Mucosa of descending colon (tissue), 3 donors: ENCODE measurements at regions not wholly inside any gene's neighbourhood (a gene's known extent, or its start where the extent isn't known, plus 50 kb on each side); places are given as distances from the start of the nearest gene placed in this dataset.
A peak's percentile ranks its signal among the peaks of the same experiment; 100 is the strongest.

Experiments used
- ATAC-seq: fragments of 200-7000 bp; cut with Tn5 transposase; one replicate; pipeline ENCODE4 v1.9.1; 2020; ENCODE audit warnings: mild to moderate bottlenecking, moderate library complexity
- DNase-seq, 3 donors: peaks; one replicate each; pipeline ENCODE4 v3.0.0-alpha.2; 2020
- H3K36me3 ChIP-seq: fragments of 200-600 bp; one replicate; pipeline ENCODE4 v1.8.0; 2021; ENCODE audit warnings: low read depth, mild to moderate bottlenecking
- H3K4me1 ChIP-seq: fragments of 200-600 bp; one replicate; pipeline ENCODE4 v1.8.0; 2021; ENCODE audit warnings: low read depth, mild to moderate bottlenecking
- H3K4me3 ChIP-seq: fragments of 200-600 bp; one replicate; pipeline ENCODE4 v1.8.0; 2021; ENCODE audit warnings: mild to moderate bottlenecking
- H3K9me3 ChIP-seq: fragments of 200-600 bp; one replicate; pipeline ENCODE4 v1.8.0; 2021; ENCODE audit warnings: mild to moderate bottlenecking
- intact Hi-C, 2 donors: fragments of 100-400 bp; cut with DNase I in 1 of 2; cut with micrococcal nuclease in 1 of 2; formaldehyde crosslinking; loops; one replicate each; pipeline versions ENCODE4 v1.11.0 to v1.11.1; 2022; cut with DNase I, micrococcal nuclease
- TF ChIP-seq, protein P1 (sequence below): fragments of 200-600 bp; IDR thresholded peaks from one replicate; pipeline ENCODE4 v1.8.0; 2022; ENCODE audit warnings: antibody characterized with exemption, mild to moderate bottlenecking
- donor health status: DM: no; HTN: no; CAD: no; lungs with moderate emphysema.
- donor health status: DM: no; HTN: no; CAD: no.
- donor health status: DM: no; HTN: yes; CAD: no.

DNA sequence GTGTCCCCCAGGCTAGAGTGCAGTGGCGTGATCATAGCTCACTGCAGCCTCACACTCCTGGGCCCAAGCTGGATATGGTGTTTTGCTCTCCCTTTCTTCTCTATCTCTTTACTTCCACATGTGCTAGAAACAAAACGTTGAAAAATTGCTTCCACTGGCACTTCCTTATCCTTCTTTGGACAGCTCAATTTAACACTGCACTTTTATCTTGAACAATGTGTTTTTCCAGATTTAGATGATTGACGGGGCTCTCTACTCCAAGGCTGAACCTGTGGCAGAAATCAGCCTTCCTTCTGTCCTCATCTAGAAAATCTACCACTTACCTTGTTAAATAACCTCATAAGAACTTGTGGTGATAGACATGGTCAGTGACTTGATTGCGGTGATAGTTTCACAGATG lies 165.1 kb downstream of the DAD1 start:
- DNase-seq (no peak), ATAC-seq (no peak)
- Histone ChIP-seq H3K4me3 (no peak overlapping the region), H3K9me3 (no peaks in the 10 kb centered on the region), H3K4me1 (no peaks in the 10 kb centered on the region), H3K36me3 (no peaks in the 10 kb centered on the region)
- TF ChIP-seq, protein P1, sequence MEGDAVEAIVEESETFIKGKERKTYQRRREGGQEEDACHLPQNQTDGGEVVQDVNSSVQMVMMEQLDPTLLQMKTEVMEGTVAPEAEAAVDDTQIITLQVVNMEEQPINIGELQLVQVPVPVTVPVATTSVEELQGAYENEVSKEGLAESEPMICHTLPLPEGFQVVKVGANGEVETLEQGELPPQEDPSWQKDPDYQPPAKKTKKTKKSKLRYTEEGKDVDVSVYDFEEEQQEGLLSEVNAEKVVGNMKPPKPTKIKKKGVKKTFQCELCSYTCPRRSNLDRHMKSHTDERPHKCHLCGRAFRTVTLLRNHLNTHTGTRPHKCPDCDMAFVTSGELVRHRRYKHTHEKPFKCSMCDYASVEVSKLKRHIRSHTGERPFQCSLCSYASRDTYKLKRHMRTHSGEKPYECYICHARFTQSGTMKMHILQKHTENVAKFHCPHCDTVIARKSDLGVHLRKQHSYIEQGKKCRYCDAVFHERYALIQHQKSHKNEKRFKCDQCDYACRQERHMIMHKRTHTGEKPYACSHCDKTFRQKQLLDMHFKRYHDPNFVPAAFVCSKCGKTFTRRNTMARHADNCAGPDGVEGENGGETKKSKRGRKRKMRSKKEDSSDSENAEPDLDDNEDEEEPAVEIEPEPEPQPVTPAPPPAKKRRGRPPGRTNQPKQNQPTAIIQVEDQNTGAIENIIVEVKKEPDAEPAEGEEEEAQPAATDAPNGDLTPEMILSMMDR, result no peak
- intact Hi-C loops, result no loop called here

DNA sequence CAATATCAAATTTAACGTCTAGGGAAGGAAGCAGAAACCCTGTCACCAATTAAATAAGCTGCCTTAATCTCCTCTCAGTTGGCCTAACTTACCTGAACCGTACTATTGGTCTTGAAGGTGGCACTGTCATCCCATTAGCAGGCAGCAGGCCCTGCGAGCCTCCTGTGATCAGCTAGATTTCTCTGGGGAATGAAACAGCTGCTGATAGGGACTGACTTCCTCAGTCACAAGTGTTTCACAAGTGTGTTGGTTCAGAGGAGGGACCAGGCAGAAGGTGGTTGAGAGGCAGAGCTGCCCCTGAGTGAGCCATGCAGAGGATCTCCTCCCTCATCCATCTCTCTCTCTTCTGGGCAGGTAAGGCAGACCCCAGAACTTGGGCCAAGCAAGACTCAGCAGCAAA lies 166.8 kb downstream of the DAD1 start:
- intact Hi-C loops, result no loop called here
- TF ChIP-seq, protein P1, result no peak
- Histone ChIP-seq H3K36me3 (no peaks in the 10 kb centered on the region), H3K4me1 (no peaks in the 10 kb centered on the region), H3K4me3 (no peak overlapping the region), H3K9me3 (no peaks in the 10 kb centered on the region)
- ATAC-seq, result peak; percentile 16
- no peak for DNase-seq

DNA sequence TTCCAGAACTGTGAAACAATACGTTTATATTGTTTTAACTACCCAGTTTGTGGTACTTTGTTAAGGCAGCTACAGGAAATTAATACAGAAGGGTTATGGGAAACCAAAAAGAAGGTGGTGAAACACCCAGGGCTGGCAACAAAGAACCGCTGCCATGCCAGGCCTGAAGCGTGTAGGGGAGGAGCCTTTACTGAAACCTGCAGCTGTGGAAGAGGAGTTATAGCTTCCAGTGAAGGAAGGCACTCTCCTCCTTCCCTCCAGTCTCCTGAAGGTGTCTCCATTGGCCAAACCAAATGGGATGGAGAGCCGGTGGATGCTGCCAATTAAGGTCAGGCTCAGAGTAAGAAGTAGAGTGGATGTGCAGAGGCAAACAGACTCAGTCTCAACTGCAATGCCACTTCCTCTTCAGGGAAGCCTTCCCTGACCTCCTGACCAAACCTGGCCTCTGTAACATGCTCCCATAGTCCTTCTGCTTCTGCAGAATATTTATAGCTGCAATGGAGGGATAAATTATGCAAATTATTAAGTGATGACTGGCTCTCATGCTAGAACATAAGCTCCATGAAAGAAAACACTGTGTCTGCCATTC lies 168.3 kb downstream of the DAD1 start:
- no peak for DNase-seq
- no peaks in the 10 kb centered on the region for H3K36me3 ChIP-seq
- H3K4me3 ChIP-seq, result no peak overlapping the region
- H3K9me3 ChIP-seq, result no peaks in the 10 kb centered on the region
- intact Hi-C loops, result no loop called here
- TF ChIP-seq, protein P1, result no peak
- no peak for ATAC-seq
- no peaks in the 10 kb centered on the region for H3K4me1 ChIP-seq

DNA sequence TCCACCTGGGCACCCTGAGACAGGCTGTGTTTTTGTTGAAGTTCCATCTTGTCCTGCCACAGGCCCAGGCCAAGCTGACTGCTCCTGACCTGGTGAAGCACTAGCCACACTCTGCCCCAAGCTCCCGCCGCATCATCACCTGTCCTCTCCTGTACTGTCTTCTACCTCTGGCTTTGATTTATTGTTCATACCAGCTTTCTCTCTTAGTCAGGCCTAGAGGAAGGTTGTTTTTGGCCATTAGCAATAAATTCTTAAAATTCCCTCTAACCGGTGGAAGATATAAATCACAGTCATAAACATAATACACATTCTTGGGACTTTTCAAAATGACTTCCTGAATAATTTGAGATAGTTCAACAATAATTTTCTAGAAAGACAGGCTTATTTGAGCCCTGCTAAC lies 169.4 kb downstream of the DAD1 start:
- H3K36me3 ChIP-seq, result no peaks in the 10 kb centered on the region
- no peak overlapping the region for H3K4me3 ChIP-seq
- no peaks in the 10 kb centered on the region for H3K9me3 ChIP-seq
- H3K4me1 ChIP-seq, result no peaks in the 10 kb centered on the region
- ATAC-seq (no peak), DNase-seq (no peak)
- intact Hi-C loops, result no loop called here
- TF ChIP-seq, protein P1, result no peak

DNA sequence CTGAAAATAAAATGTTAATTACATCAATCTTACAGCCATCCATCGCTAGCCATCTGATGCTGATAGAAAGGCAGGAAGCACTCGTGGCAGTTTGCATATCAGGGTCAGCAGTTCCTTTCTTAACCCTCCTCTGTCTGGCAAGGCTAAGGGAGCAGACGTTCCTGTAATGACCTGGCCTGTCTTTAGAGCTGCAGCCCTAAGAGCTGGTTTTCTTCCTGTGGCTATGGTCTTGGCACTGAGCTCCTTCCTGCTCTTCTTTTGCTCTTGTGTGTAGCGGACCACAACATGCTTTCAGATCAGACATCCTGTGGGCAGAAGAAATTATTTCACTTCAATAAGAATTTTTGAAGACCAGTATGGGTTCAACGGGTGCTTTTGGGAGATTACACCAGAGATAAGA lies 170.4 kb downstream of the DAD1 start:
- Histone ChIP-seq H3K9me3 (no peaks in the 10 kb centered on the region), H3K4me3 (no peak overlapping the region), H3K4me1 (no peaks in the 10 kb centered on the region), H3K36me3 (no peaks in the 10 kb centered on the region)
- TF ChIP-seq, protein P1, result no peak
- DNase-seq (no peak), ATAC-seq (no peak)
- intact Hi-C loops, result no loop called here

DNA sequence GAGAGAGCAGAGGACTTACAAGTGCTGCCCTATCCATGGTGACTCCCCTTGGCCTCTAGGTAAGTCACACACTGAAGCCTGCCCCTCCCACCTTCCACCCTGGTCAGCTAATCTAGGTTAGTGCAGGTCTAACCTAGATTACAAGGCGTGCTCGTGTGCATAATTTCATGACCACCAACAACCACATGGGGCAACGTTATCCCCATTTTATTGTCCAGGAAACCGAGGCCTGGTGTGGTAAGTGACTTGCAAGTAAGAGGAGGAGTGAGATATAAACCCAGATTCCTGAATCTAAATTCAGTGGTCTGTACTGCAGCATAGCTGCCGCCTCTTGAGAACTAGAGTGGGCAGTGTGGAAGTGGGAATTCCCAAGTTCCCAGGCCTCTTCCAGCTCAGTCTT lies 171.1 kb downstream of the DAD1 start:
- intact Hi-C loops, result no loop called here
- H3K4me3 ChIP-seq, result no peak overlapping the region

More for the DNA sequence above, 171.1 kb downstream of the DAD1 start:
- no peaks in the 10 kb centered on the region for H3K4me1 ChIP-seq
- DNase-seq (no peak), ATAC-seq (no peak)
- H3K36me3 ChIP-seq, result no peaks in the 10 kb centered on the region
- TF ChIP-seq, protein P1, result no peak
- H3K9me3 ChIP-seq, result no peaks in the 10 kb centered on the region
